ENCODE measurements at regions not wholly inside any gene's neighbourhood (a gene's known extent, or its start where the extent isn't known, plus 50 kb on each side); places are given as distances from the start of the nearest gene placed in this dataset.
"Not testable (repeated sequence)": the region's sequence is repeated elsewhere in the genome, so short reads cannot be mapped to it uniquely, and the experiment has no call there.

- TF ChIP-seq TAF1 (IDR thresholded peaks at IDR 0.05; ENCODE audit: low read depth, low read length): no peak
- TF ChIP-seq PAX5 (IDR thresholded peaks at IDR 0.05; ENCODE audit: insufficient read depth, low read length, severe bottlenecking): no peak
- TF ChIP-seq POLR2A (IDR thresholded peaks at IDR 0.05; ENCODE audit: low read depth, low read length): no peak
- no peak for TF ChIP-seq SPI1 (IDR thresholded peaks at IDR 0.05; ENCODE audit: low read depth, low read length)
- no peak for TF ChIP-seq POU2F2 (IDR thresholded peaks at IDR 0.05; ENCODE audit: low read depth, low read length)
- TF ChIP-seq POLR2AphosphoS5 (IDR thresholded peaks at IDR 0.05; ENCODE audit: low read depth, low read length): no peak
- DNase-seq (ENCODE audit: insufficient read length, low spot score): no peak
- no peak for FAIRE-seq
These were observed 52.7 kb downstream of the COL6A6 start for GRCh38 chr3:130569461-130570365.

DNA sequence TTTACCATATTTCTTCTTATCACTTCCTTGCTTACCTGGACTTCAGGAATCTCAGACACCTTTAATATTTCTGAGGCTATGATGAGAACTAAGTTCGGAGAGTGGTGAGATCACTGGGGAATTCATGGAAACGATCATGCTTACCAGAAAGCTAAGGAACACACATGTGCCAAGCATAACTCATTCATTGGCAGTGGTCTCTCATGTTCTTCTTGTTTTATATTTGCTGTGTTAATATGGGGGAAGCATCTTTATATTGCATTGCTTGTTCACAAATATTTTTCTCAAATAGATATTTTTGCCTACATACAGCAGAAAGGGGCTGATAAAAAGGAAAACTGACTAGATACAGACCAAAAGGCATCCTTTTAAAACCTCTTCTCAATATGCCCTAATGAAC lies 55.8 kb downstream of the COL6A6 start:
- FAIRE-seq: no peak
- DNase-seq (ENCODE audit: insufficient read length, low spot score): no peak
- TF ChIP-seq SPI1 (IDR thresholded peaks at IDR 0.05; ENCODE audit: low read depth, low read length) (no peak), POU2F2 (IDR thresholded peaks at IDR 0.05; ENCODE audit: low read depth, low read length) (no peak), POLR2AphosphoS5 (IDR thresholded peaks at IDR 0.05; ENCODE audit: low read depth, low read length) (no peak), POLR2A (IDR thresholded peaks at IDR 0.05; ENCODE audit: low read depth, low read length) (no peak), TAF1 (IDR thresholded peaks at IDR 0.05; ENCODE audit: low read depth, low read length) (no peak), PAX5 (IDR thresholded peaks at IDR 0.05; ENCODE audit: insufficient read depth, low read length, severe bottlenecking) (no peak)

GRCh38 chr3:130576375-130577266 lies 59.6 kb downstream of the COL6A6 start:
- no peak for DNase-seq (ENCODE audit: insufficient read length, low spot score)
- no peak for FAIRE-seq

GRCh38 chr3:130582457-130583153 lies 65.6 kb downstream of the COL6A6 start:
- DNase-seq (ENCODE audit: insufficient read length, low spot score): peak; percentile 5
- no peak for TF ChIP-seq POLR2A (IDR thresholded peaks at IDR 0.05; ENCODE audit: low read depth, low read length)
- no peak for TF ChIP-seq PAX5 (IDR thresholded peaks at IDR 0.05; ENCODE audit: insufficient read depth, low read length, severe bottlenecking)
- TF ChIP-seq TAF1 (IDR thresholded peaks at IDR 0.05; ENCODE audit: low read depth, low read length): no peak
- no peak for TF ChIP-seq SPI1 (IDR thresholded peaks at IDR 0.05; ENCODE audit: low read depth, low read length)
- no peak for TF ChIP-seq POU2F2 (IDR thresholded peaks at IDR 0.05; ENCODE audit: low read depth, low read length)
- no peak for TF ChIP-seq POLR2AphosphoS5 (IDR thresholded peaks at IDR 0.05; ENCODE audit: low read depth, low read length)
- FAIRE-seq: no peak

More at GRCh38 chr3:130576375-130577266, 59.6 kb downstream of the COL6A6 start:
- TF ChIP-seq POU2F2 (IDR thresholded peaks at IDR 0.05; ENCODE audit: low read depth, low read length): no peak
- TF ChIP-seq SPI1 (IDR thresholded peaks at IDR 0.05; ENCODE audit: low read depth, low read length): no peak
- no peak for TF ChIP-seq POLR2A (IDR thresholded peaks at IDR 0.05; ENCODE audit: low read depth, low read length)
- no peak for TF ChIP-seq POLR2AphosphoS5 (IDR thresholded peaks at IDR 0.05; ENCODE audit: low read depth, low read length)
- no peak for TF ChIP-seq PAX5 (IDR thresholded peaks at IDR 0.05; ENCODE audit: insufficient read depth, low read length, severe bottlenecking)
- TF ChIP-seq TAF1 (IDR thresholded peaks at IDR 0.05; ENCODE audit: low read depth, low read length): no peak

DNA sequence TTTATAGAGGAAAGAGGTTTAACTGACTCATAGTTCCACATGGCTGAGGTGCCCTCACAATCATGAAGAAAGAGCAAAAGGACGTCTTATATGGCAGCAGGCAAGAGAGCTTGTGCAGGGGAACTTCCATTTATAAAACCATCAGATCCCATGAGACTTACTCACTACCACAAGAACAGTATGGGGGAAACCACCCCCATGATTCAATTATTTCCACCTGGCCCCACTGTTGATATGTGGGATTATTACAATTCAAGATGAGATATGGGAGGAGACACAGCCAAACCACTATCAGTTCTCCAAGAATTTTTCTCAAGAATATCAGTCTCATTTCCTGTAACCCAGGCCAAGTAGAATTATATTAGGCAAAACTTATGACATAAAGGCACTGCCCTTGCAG lies 77.8 kb downstream of the COL6A6 start:
- not testable (repeated sequence) for DNase-seq (ENCODE audit: insufficient read length, low spot score); FAIRE-seq

GRCh38 chr3:130596484-130596883 lies 79.5 kb downstream of the COL6A6 start:
- no peak for TF ChIP-seq POLR2AphosphoS5 (IDR thresholded peaks at IDR 0.05; ENCODE audit: low read depth, low read length)
- no peak for TF ChIP-seq POLR2A (IDR thresholded peaks at IDR 0.05; ENCODE audit: low read depth, low read length)
- no peak for TF ChIP-seq TAF1 (IDR thresholded peaks at IDR 0.05; ENCODE audit: low read depth, low read length)
- TF ChIP-seq POU2F2 (IDR thresholded peaks at IDR 0.05; ENCODE audit: low read depth, low read length): no peak
- no peak for TF ChIP-seq SPI1 (IDR thresholded peaks at IDR 0.05; ENCODE audit: low read depth, low read length)
- TF ChIP-seq PAX5 (IDR thresholded peaks at IDR 0.05; ENCODE audit: insufficient read depth, low read length, severe bottlenecking): no peak
- FAIRE-seq (no peak), DNase-seq (ENCODE audit: insufficient read length, low spot score) (no peak)

GRCh38 chr3:130601442-130601971 lies 84.5 kb downstream of the COL6A6 start:
- TF ChIP-seq SPI1 (IDR thresholded peaks at IDR 0.05; ENCODE audit: low read depth, low read length): no peak
- TF ChIP-seq TAF1 (IDR thresholded peaks at IDR 0.05; ENCODE audit: low read depth, low read length): no peak
- no peak for TF ChIP-seq POLR2AphosphoS5 (IDR thresholded peaks at IDR 0.05; ENCODE audit: low read depth, low read length)
- TF ChIP-seq PAX5 (IDR thresholded peaks at IDR 0.05; ENCODE audit: insufficient read depth, low read length, severe bottlenecking): no peak
- TF ChIP-seq POLR2A (IDR thresholded peaks at IDR 0.05; ENCODE audit: low read depth, low read length): no peak
- no peak for TF ChIP-seq POU2F2 (IDR thresholded peaks at IDR 0.05; ENCODE audit: low read depth, low read length)
- DNase-seq (ENCODE audit: insufficient read length, low spot score): no peak
- FAIRE-seq: no peak

- FAIRE-seq (no peak), DNase-seq (ENCODE audit: insufficient read length, low spot score) (no peak)
- TF ChIP-seq POLR2AphosphoS5 (IDR thresholded peaks at IDR 0.05; ENCODE audit: low read depth, low read length): no peak
- TF ChIP-seq TAF1 (IDR thresholded peaks at IDR 0.05; ENCODE audit: low read depth, low read length): no peak
These were observed 87.8 kb downstream of the COL6A6 start for GRCh38 chr3:130604806-130605205.

GRCh38 chr3:130606336-130606735 lies 89.4 kb downstream of the COL6A6 start:
- no peak for FAIRE-seq
- TF ChIP-seq POLR2A (IDR thresholded peaks at IDR 0.05; ENCODE audit: low read depth, low read length) (no peak), POU2F2 (IDR thresholded peaks at IDR 0.05; ENCODE audit: low read depth, low read length) (no peak), PAX5 (IDR thresholded peaks at IDR 0.05; ENCODE audit: insufficient read depth, low read length, severe bottlenecking) (no peak), TAF1 (IDR thresholded peaks at IDR 0.05; ENCODE audit: low read depth, low read length) (no peak), POLR2AphosphoS5 (IDR thresholded peaks at IDR 0.05; ENCODE audit: low read depth, low read length) (no peak), SPI1 (IDR thresholded peaks at IDR 0.05; ENCODE audit: low read depth, low read length) (no peak)

More at GRCh38 chr3:130606336-130606735, 89.4 kb downstream of the COL6A6 start:
- no peak for DNase-seq (ENCODE audit: insufficient read length, low spot score)

Measured in GM12891 (cell line).